Mesenchymal stem cell (in vitro differentiated cells and primary cell): ENCODE measurements at regions not wholly inside any gene's neighbourhood (a gene's known extent, or its start where the extent isn't known, plus 50 kb on each side); places are given as distances from the start of the nearest gene placed in this dataset.

Experiments
- DNase-seq: peaks from one replicate; pipeline ENCODE4 v3.0.0-alpha.2; 2013
- H2AFZ ChIP-seq: one replicate; pipeline ENCODE4 v1.6.1; 2013; ENCODE audit warnings: low read depth, mild to moderate bottlenecking, control low read depth, inconsistent platforms, low read length, moderate library complexity
- H2AK5ac ChIP-seq: 2 replicates; pipeline ENCODE4 v1.6.1; 2013; ENCODE audit warnings: low read length, moderate library complexity, mild to moderate bottlenecking, inconsistent platforms; ENCODE audit not compliant: severe bottlenecking
- H2BK120ac ChIP-seq: one replicate; pipeline ENCODE4 v1.6.1; 2013; ENCODE audit warnings: low read depth, mild to moderate bottlenecking, inconsistent platforms, low read length, moderate library complexity
- H2BK12ac ChIP-seq, 2 experiments: one replicate each; pipeline ENCODE4 v1.6.1; 2013; ENCODE audit warnings: inconsistent platforms in 2 of 2, low read length in 2 of 2, mild to moderate bottlenecking in 2 of 2, moderate library complexity in 2 of 2, control low read depth in 1 of 2
- H2BK15ac ChIP-seq: one replicate; pipeline ENCODE4 v1.6.1; 2013; ENCODE audit warnings: mild to moderate bottlenecking, low read depth, inconsistent platforms; ENCODE audit not compliant: poor library complexity, severe bottlenecking
- H2BK5ac ChIP-seq: 2 replicates; pipeline ENCODE4 v1.6.1; 2013; ENCODE audit warnings: low read depth, mild to moderate bottlenecking, low read length, control low read depth, inconsistent platforms; ENCODE audit not compliant: poor library complexity, severe bottlenecking
- H3K14ac ChIP-seq, 2 experiments: one replicate each; pipeline ENCODE4 v1.6.1; 2013; ENCODE audit warnings: inconsistent platforms in 2 of 2, low read length in 2 of 2, control low read depth in 1 of 2, mild to moderate bottlenecking in 1 of 2, moderate library complexity in 1 of 2
- H3K18ac ChIP-seq, 2 experiments: one replicate each; pipeline ENCODE4 v1.6.1; 2013; ENCODE audit warnings: inconsistent platforms in 2 of 2, low read length in 2 of 2, control low read depth in 1 of 2, low read depth in 1 of 2, mild to moderate bottlenecking in 1 of 2
- H3K23ac ChIP-seq, 2 experiments: one replicate each; pipeline ENCODE4 v1.6.1; 2013; ENCODE audit warnings: inconsistent platforms in 2 of 2, low read length in 2 of 2, mild to moderate bottlenecking in 2 of 2, moderate library complexity in 2 of 2, control low read depth in 1 of 2
- H3K27ac ChIP-seq: 2 replicates; pipeline ENCODE4 v1.5.1; 2013; ENCODE audit warnings: mild to moderate bottlenecking, moderate library complexity, low read length, control low read depth, inconsistent platforms; ENCODE audit not compliant: poor library complexity, severe bottlenecking
- H3K27me3 ChIP-seq, 2 experiments: 2 replicates each; pipeline versions ENCODE4 v1.6.1 to v1.7.0; 2013; ENCODE audit warnings: low read length in 2 of 2, mild to moderate bottlenecking in 2 of 2, moderate library complexity in 2 of 2, control low read depth in 1 of 2, inconsistent platforms in 1 of 2; ENCODE audit not compliant: control insufficient read depth in 1 of 2, insufficient read depth in 1 of 2
- H3K36me3 ChIP-seq, 2 experiments: 2 replicates each; pipeline versions ENCODE4 v1.6.1 to v1.7.0; 2013; ENCODE audit warnings: low read length in 2 of 2, control low read depth in 1 of 2, inconsistent platforms in 1 of 2, low read depth in 1 of 2, mild to moderate bottlenecking in 1 of 2; ENCODE audit not compliant: insufficient read depth in 2 of 2, control insufficient read depth in 1 of 2
- H3K4ac ChIP-seq, 2 experiments: one replicate each; pipeline ENCODE4 v1.6.1; 2013; ENCODE audit warnings: inconsistent platforms in 2 of 2, low read length in 2 of 2, mild to moderate bottlenecking in 2 of 2, moderate library complexity in 2 of 2, control low read depth in 1 of 2, low read depth in 1 of 2
- H3K4me1 ChIP-seq: 2 replicates; pipeline ENCODE4 v1.6.1; 2013; ENCODE audit warnings: low read depth, low read length, control low read depth; ENCODE audit not compliant: control insufficient read depth, insufficient read depth
- H3K4me2 ChIP-seq: 2 replicates; pipeline ENCODE4 v1.6.1; 2013; ENCODE audit warnings: low read length, mild to moderate bottlenecking, inconsistent platforms; ENCODE audit not compliant: poor library complexity, severe bottlenecking
- H3K4me3 ChIP-seq, 2 experiments: 2 replicates each; pipeline versions ENCODE4 v1.5.1 to v1.7.0; 2013; ENCODE audit warnings: low read length in 2 of 2, mild to moderate bottlenecking in 2 of 2, control low read depth in 1 of 2, low read depth in 1 of 2; ENCODE audit not compliant: insufficient read depth in 1 of 2
- H3K79me1 ChIP-seq: replicated peaks from 2 replicates; pipeline ENCODE4 v1.6.1; 2013; ENCODE audit warnings: mild to moderate bottlenecking, control low read depth, low read length, inconsistent platforms; ENCODE audit not compliant: poor library complexity, severe bottlenecking
- H3K9ac ChIP-seq: 2 replicates; pipeline ENCODE4 v1.7.0; 2013; ENCODE audit warnings: mild to moderate bottlenecking, low read length, moderate library complexity
- H3K9me3 ChIP-seq: 2 replicates; pipeline ENCODE4 v1.7.0; 2013; ENCODE audit warnings: mild to moderate bottlenecking, low read length; ENCODE audit not compliant: control insufficient read depth
- H4K8ac ChIP-seq: one replicate; pipeline ENCODE4 v1.6.1; 2013; ENCODE audit warnings: inconsistent platforms, mild to moderate bottlenecking, low read length, moderate library complexity
- H4K91ac ChIP-seq: one replicate; pipeline ENCODE4 v1.6.1; 2013; ENCODE audit warnings: mild to moderate bottlenecking, low read length, inconsistent platforms
- WGBS: methylation state at CpG from one replicate; pipeline ENCODE4 v1.1.7; 2013; ENCODE audit warnings: mixed read lengths; 5-methylcytosine and 5-hydroxymethylcytosine counted together

DNA sequence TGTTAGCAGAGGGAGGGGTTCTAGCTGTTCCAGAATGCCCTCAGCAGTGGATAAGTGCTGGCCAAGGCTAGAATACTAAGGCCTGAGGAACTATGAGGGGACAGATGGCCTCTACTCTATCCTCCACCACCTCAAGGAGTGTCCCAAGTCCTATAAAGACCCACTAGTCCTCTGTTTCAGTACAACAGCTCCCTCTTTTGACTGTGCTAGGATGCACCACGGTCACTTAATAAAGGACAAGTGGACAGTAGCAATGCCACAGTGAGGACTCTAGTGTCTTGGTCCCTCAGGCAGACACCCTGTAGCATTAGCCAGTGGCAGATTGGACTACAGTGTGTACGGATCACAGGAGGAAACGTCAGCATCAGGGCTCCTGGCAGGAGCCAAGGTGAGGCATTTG, 171.8 kb upstream of the PROK2 start:
- Histone ChIP-seq H3K4ac (no peak overlapping the region), H2BK120ac (no peak overlapping the region), H2AFZ (no peak overlapping the region), H3K27me3 (peaks cover 0 to 42% of the 10 kb centered on the region in 2 experiments), H2BK15ac (no peak overlapping the region), H3K9me3 (no peaks in the 10 kb centered on the region), H2BK12ac (peak overlapping the region in 1 of 2 experiments; percentile 12), H3K23ac (no peak overlapping the region), H3K9ac (no peak overlapping the region), H3K4me3 (no peak overlapping the region), H4K8ac (no peak overlapping the region), H2AK5ac (no peak overlapping the region), H3K18ac (no peak overlapping the region), H3K4me2 (no peak overlapping the region), H2BK5ac (no peak overlapping the region), H3K14ac (no peak overlapping the region), H3K4me1 (peaks cover 10% of the 10 kb centered on the region), H3K36me3 (no peaks in the 10 kb centered on the region), H3K27ac (no peak overlapping the region), H4K91ac (no peak overlapping the region), H3K79me1 (no peaks in the 10 kb centered on the region)
- WGBS: 76% methylated on average over 3 of the region's 3 CpGs
- DNase-seq: no peak

GRCh38 chr3:71956069-71956340, 171.1 kb upstream of the PROK2 start:
- Histone ChIP-seq H3K4ac (no peak overlapping the region), H3K23ac (no peak overlapping the region), H3K27ac (no peak overlapping the region), H3K79me1 (no peaks in the 10 kb centered on the region), H3K27me3 (peaks cover 0 to 40% of the 10 kb centered on the region in 2 experiments), H2BK5ac (no peak overlapping the region), H3K18ac (peak overlapping the region in 1 of 2 experiments; percentile 45), H2BK15ac (no peak overlapping the region), H4K91ac (no peak overlapping the region), H4K8ac (no peak overlapping the region), H3K9me3 (no peaks in the 10 kb centered on the region), H2BK12ac (peak overlapping the region in 1 of 2 experiments; percentile 10), H3K14ac (no peak overlapping the region), H3K9ac (no peak overlapping the region), H3K4me2 (no peak overlapping the region), H3K4me1 (peaks cover 10% of the 10 kb centered on the region), H3K36me3 (no peaks in the 10 kb centered on the region), H2AFZ (no peak overlapping the region), H2BK120ac (no peak overlapping the region), H2AK5ac (no peak overlapping the region), H3K4me3 (no peak overlapping the region)
- 100% methylated on average over 1 of the region's 2 CpGs for WGBS
- no peak for DNase-seq

DNA sequence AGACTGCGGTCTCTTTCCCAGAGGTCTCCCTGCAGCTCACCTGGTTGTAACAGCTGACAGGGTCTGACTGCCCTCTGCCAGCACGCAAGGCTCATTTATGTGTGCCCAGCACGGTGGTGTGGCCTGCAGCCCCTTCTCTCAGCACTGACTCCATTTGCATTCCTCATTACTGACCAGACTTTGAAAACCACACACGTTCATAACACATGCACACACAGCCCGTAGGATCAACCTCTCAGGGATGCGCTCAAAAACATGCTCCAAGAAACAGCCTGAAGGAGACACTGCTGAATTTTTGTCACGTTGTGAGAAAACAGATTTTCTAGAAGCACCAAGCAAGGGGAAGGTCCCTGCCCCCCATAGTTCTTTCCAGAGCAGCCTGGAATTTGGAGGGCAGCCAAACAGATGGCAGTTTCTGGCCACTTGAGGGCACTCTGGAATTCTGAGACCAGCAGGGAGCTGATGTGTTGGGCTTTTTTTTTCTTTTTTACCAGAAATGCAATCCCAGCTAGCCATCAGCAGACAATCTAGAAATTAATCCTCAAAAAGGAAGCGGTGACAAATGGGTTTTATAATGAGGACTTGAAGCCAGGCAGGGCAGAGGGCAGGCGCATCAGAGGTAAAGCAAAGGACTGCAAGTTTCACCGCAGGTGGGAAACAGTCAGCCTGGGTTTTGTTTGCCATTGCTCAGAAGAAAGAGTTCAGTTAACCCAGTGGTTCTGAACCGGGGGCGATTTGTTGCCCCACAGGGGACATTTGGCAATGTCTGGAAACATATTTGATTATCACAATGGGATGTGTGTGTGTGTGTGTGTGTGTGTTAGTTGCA, 170.5 kb upstream of the PROK2 start:
- Histone ChIP-seq H3K36me3 (no peaks in the 10 kb centered on the region), H3K79me1 (no peaks in the 10 kb centered on the region), H2BK120ac (no peak overlapping the region), H3K27ac (no peak overlapping the region), H2BK5ac (no peak overlapping the region), H3K4me1 (peaks cover 10% of the 10 kb centered on the region), H3K9me3 (no peaks in the 10 kb centered on the region), H3K4me3 (no peak overlapping the region), H3K18ac (peak overlapping the region; percentile 14 to 45), H3K27me3 (peaks cover 2 to 40% of the 10 kb centered on the region in 2 experiments), H3K4ac (no peak overlapping the region), H3K9ac (peak overlapping the region; percentile 13), H3K4me2 (no peak overlapping the region), H2BK15ac (peak overlapping the region; percentile 55), H4K91ac (no peak overlapping the region), H2AFZ (no peak overlapping the region), H3K23ac (no peak overlapping the region), H3K14ac (no peak overlapping the region), H2AK5ac (no peak overlapping the region), H2BK12ac (peak overlapping the region; percentile 30 to 85), H4K8ac (peak overlapping the region; percentile 43)
- WGBS: 40% methylated on average over 12 of the region's 12 CpGs
- DNase-seq: peak; percentile 84

- H3K18ac ChIP-seq: no peak overlapping the region
- H3K23ac ChIP-seq: no peak overlapping the region
- no peak overlapping the region for H3K27ac ChIP-seq
- no peaks in the 10 kb centered on the region for H3K36me3 ChIP-seq
- no peak for DNase-seq
- H3K4ac ChIP-seq: no peak overlapping the region
- H3K9me3 ChIP-seq: no peaks in the 10 kb centered on the region
- H3K9ac ChIP-seq: no peak overlapping the region
- H2AFZ ChIP-seq: no peak overlapping the region
- no peak overlapping the region for H4K91ac ChIP-seq
- no peaks in the 10 kb centered on the region for H3K79me1 ChIP-seq
- H2BK120ac ChIP-seq: no peak overlapping the region
- no peak overlapping the region for H3K4me2 ChIP-seq
- no peak overlapping the region for H2BK12ac ChIP-seq
- no peak overlapping the region for H4K8ac ChIP-seq
- H3K14ac ChIP-seq: no peak overlapping the region
- H3K4me3 ChIP-seq: no peak overlapping the region
- H2BK15ac ChIP-seq: no peak overlapping the region
- H3K27me3 ChIP-seq: peaks cover 35 to 52% of the 10 kb centered on the region in 2 experiments
- no peak overlapping the region for H2BK5ac ChIP-seq
- WGBS: 64% methylated on average over 4 of the region's 4 CpGs
- H3K4me1 ChIP-seq: peaks cover 10% of the 10 kb centered on the region
- H2AK5ac ChIP-seq: no peak overlapping the region
Measured at GRCh38 chr3:71951842-71952241, 166.9 kb upstream of the PROK2 start.
